ENCODE measurements at regions not wholly inside any gene's neighbourhood (a gene's known extent, or its start where the extent isn't known, plus 50 kb on each side); places are given as distances from the start of the nearest gene placed in this dataset.
"Not testable (repeated sequence)": the region's sequence is repeated elsewhere in the genome, so short reads cannot be mapped to it uniquely, and the experiment has no call there.

DNA sequence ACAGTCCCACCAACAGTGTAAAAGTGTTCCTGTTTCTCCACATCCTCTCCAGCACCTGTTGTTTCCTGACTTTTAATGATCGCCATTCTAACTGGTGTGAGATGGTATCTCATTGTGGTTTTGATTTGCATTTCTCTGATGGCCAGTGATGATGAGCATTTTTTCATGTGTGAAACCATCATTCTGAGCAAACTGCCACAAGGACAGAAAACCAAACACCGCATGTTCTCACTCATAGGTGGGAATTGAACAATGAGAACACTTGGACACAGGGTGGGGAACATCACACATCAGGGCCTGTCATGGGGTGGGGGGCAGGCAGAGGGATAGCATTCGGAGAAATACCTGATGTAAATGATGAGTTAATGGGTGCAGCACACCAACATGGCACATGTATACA, 240.8 kb downstream of the FAT3 start:
- not testable (repeated sequence) for TF ChIP-seq CTCF (IDR thresholded peaks at IDR 0.05; ENCODE audit: borderline replicate concordance, extremely low read depth, low read length, poor library complexity, severe bottlenecking); EZH2 (IDR thresholded peaks at IDR 0.05; ENCODE audit: borderline replicate concordance, low read depth, low read length, severe bottlenecking)
